ENCODE measurements at regions not wholly inside any gene's neighbourhood (a gene's known extent, or its start where the extent isn't known, plus 50 kb on each side); places are given as distances from the start of the nearest gene placed in this dataset.
"Not testable (repeated sequence)": the region's sequence is repeated elsewhere in the genome, so short reads cannot be mapped to it uniquely, and the experiment has no call there.

- H3K9ac ChIP-seq, result no peak overlapping the region
- no peaks in the 10 kb centered on the region for H3K27me3 ChIP-seq
- H4K20me1 ChIP-seq, result no peaks in the 10 kb centered on the region
- no peak overlapping the region for H3K4me2 ChIP-seq
- H3K4me3 ChIP-seq, result no peak overlapping the region
- TF ChIP-seq Cebpa-rat (IDR thresholded peaks at IDR 0.05), result no peak
- H3K36me3 ChIP-seq, result no peaks in the 10 kb centered on the region
- no peaks in the 10 kb centered on the region for H3K4me1 ChIP-seq
- H3K9me3 ChIP-seq (replicated peaks in 1 of 11), result no peaks in the 10 kb centered on the region
- no peak overlapping the region for H3K27ac ChIP-seq
These were observed 85.5 kb upstream of the VRK1 start for GRCh38 chr14:96711559-96712267.

GRCh38 chr14:96713426-96713825 lies 83.8 kb upstream of the VRK1 start:
- no peak overlapping the region for H3K4me3 ChIP-seq
- no peak overlapping the region for H3K9ac ChIP-seq
- no peaks in the 10 kb centered on the region for H3K27me3 ChIP-seq
- H3K9me3 ChIP-seq (replicated peaks in 1 of 11), result no peaks in the 10 kb centered on the region
- no peaks in the 10 kb centered on the region for H4K20me1 ChIP-seq
- no peaks in the 10 kb centered on the region for H3K4me1 ChIP-seq
- H3K36me3 ChIP-seq, result no peaks in the 10 kb centered on the region
- no peak overlapping the region for H3K4me2 ChIP-seq
- H3K27ac ChIP-seq, result no peak overlapping the region
- TF ChIP-seq Cebpa-rat (IDR thresholded peaks at IDR 0.05), result no peak

GRCh38 chr14:96714537-96714936 lies 82.6 kb upstream of the VRK1 start:
- not testable (repeated sequence) for H3K27ac ChIP-seq; H3K9ac ChIP-seq; H3K4me2 ChIP-seq; H3K27me3 ChIP-seq; H4K20me1 ChIP-seq; H3K36me3 ChIP-seq; H3K4me3 ChIP-seq; H3K9me3 ChIP-seq (replicated peaks in 1 of 11); H3K4me1 ChIP-seq

DNA sequence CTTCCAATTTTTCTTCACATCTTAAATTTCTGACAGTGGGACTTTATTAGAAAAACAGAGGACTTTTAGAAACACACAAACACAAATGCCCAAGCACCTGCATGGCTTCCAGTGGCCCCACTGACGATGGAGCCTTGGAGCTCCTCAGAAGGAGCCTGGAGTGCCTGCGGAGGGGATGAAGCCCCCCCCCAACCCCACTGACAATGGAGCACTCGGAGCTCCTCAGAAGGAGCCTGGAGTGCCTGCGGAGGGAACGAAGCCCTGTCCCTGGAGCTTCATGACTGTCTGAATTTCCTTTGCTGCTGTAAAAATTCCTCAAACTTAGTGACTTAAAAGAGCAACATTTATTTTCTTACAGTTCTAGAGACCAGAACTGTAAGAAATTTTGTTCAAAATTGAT lies 80.1 kb upstream of the VRK1 start:
- no peaks in the 10 kb centered on the region for H3K27me3 ChIP-seq
- no peaks in the 10 kb centered on the region for H3K36me3 ChIP-seq
- H3K4me2 ChIP-seq, result no peak overlapping the region
- no peaks in the 10 kb centered on the region for H3K9me3 ChIP-seq (replicated peaks in 1 of 11)
- H3K9ac ChIP-seq, result no peak overlapping the region
- H3K4me1 ChIP-seq, result no peaks in the 10 kb centered on the region
- no peak for TF ChIP-seq Cebpa-rat (IDR thresholded peaks at IDR 0.05)
- H4K20me1 ChIP-seq, result no peaks in the 10 kb centered on the region
- no peak overlapping the region for H3K4me3 ChIP-seq
- H3K27ac ChIP-seq, result no peak overlapping the region

DNA sequence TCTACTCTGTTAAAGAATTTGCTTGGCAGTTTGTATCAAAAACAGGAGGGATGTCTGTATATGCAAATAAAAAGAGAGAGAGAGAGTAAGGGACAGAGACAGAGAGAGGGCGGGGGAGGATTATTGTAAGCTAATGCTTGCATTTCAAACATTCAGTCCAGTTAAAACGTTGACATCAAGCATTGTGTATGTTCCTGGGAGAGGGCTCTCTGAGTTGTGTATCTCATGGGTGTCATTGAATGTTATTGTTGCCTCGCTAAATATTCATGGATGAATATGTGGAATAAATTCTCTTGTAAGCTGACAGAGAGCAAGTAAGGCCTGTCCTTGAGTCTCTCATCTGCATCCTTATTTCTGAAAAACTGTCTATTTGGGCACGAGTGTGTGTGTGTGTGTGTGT lies 78.8 kb upstream of the VRK1 start:
- no peak for TF ChIP-seq Cebpa-rat (IDR thresholded peaks at IDR 0.05)
- Histone ChIP-seq H3K9ac (no peak overlapping the region), H3K36me3 (no peaks in the 10 kb centered on the region), H3K4me3 (no peak overlapping the region), H3K4me2 (no peak overlapping the region), H4K20me1 (no peaks in the 10 kb centered on the region), H3K9me3 (replicated peaks in 1 of 11) (no peaks in the 10 kb centered on the region), H3K27ac (no peak overlapping the region), H3K27me3 (no peaks in the 10 kb centered on the region), H3K4me1 (no peaks in the 10 kb centered on the region)

GRCh38 chr14:96720702-96721101 lies 76.5 kb upstream of the VRK1 start:
- H3K27me3 ChIP-seq; H3K36me3 ChIP-seq; H3K4me3 ChIP-seq; H3K9ac ChIP-seq; H3K9me3 ChIP-seq (replicated peaks in 1 of 11); H3K4me1 ChIP-seq; H3K4me2 ChIP-seq; H3K27ac ChIP-seq; H4K20me1 ChIP-seq: not testable (repeated sequence)

- H3K4me3 ChIP-seq, result no peak overlapping the region
- peaks cover 4 to 17% (median 8%) of the 10 kb centered on the region in 10 experiments; a peak in 19 of 20 replicates for H3K4me1 ChIP-seq
- H3K9me3 ChIP-seq (replicated peaks in 1 of 11), result 0 out of 22 replicates have a peak, but pooled peaks cover 0 to 9% (median 0%) of the 10 kb centered on the region in 11 experiments
- H3K36me3 ChIP-seq, result no peaks in the 10 kb centered on the region
- no peak overlapping the region for H3K9ac ChIP-seq
- TF ChIP-seq Cebpa-rat (IDR thresholded peaks at IDR 0.05), result no peak
- no peak overlapping the region for H3K27ac ChIP-seq
- no peaks in the 10 kb centered on the region for H4K20me1 ChIP-seq
- no peaks in the 10 kb centered on the region for H3K27me3 ChIP-seq
- H3K4me2 ChIP-seq, result no peak overlapping the region
These were observed 74.4 kb upstream of the VRK1 start for GRCh38 chr14:96722736-96723135.

- Histone ChIP-seq H3K9ac (no peak overlapping the region), H3K9me3 (replicated peaks in 1 of 11) (0 out of 22 replicates have a peak, but pooled peaks cover 0 to 9% (median 0%) of the 10 kb centered on the region in 11 experiments), H3K4me2 (no peak overlapping the region), H3K27ac (no peak overlapping the region), H3K36me3 (no peaks in the 10 kb centered on the region), H3K4me1 (peaks cover 7 to 29% (median 17%) of the 10 kb centered on the region in 10 experiments; a peak in 19 of 20 replicates), H3K27me3 (no peaks in the 10 kb centered on the region), H3K4me3 (no peak overlapping the region), H4K20me1 (no peaks in the 10 kb centered on the region)
- TF ChIP-seq Cebpa-rat (IDR thresholded peaks at IDR 0.05), result no peak
These were observed 73.2 kb upstream of the VRK1 start for GRCh38 chr14:96723946-96724345.

DNA sequence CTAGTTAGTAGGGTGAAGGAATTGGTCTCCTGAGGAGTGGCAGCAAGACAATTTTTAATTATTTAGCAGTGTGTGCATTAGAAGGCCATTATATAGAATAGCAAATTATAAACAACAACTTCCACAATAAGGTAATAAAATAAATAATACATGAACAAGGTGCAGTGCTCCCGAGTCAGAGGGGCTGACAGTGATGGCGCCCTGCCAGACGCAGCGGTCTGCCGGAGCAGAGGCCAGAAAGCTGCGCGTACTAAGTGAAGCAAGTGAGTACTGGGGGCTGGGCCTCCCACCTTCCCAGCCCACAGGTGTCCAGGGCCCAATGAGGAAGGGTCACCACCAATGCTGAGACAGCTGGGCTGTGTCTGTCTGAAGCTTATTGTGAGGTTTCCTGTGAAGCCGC lies 72.0 kb upstream of the VRK1 start:
- H3K27me3 ChIP-seq, result no peaks in the 10 kb centered on the region
- no peak overlapping the region for H3K4me3 ChIP-seq
- H3K4me1 ChIP-seq, result peaks cover 7 to 36% (median 17%) of the 10 kb centered on the region in 10 experiments; a peak in 19 of 20 replicates
- no peaks in the 10 kb centered on the region for H3K36me3 ChIP-seq
- H4K20me1 ChIP-seq, result no peaks in the 10 kb centered on the region
- no peak for TF ChIP-seq Cebpa-rat (IDR thresholded peaks at IDR 0.05)
- H3K4me2 ChIP-seq, result no peak overlapping the region
- H3K9me3 ChIP-seq (replicated peaks in 1 of 11), result 0 out of 22 replicates have a peak, but pooled peaks cover 0 to 9% (median 0%) of the 10 kb centered on the region in 11 experiments
- no peak overlapping the region for H3K27ac ChIP-seq
- no peak overlapping the region for H3K9ac ChIP-seq

- Histone ChIP-seq H3K9ac (no peak overlapping the region), H3K36me3 (no peaks in the 10 kb centered on the region), H3K4me3 (no peak overlapping the region), H3K4me2 (peak overlapping the region in 8 of 11 experiments; percentile 54 to 75 (median 71); a peak in 14 of 22 replicates), H4K20me1 (no peaks in the 10 kb centered on the region), H3K27me3 (no peaks in the 10 kb centered on the region), H3K27ac (peak overlapping the region in 3 of 11 experiments; percentile 12 to 61 (median 25); a peak in 4 of 22 replicates), H3K9me3 (replicated peaks in 1 of 11) (0 out of 22 replicates have a peak, but pooled peaks cover 0 to 9% (median 0%) of the 10 kb centered on the region in 11 experiments), H3K4me1 (peaks cover 11 to 36% (median 20%) of the 10 kb centered on the region in 10 experiments)
- TF ChIP-seq Cebpa-rat (IDR thresholded peaks at IDR 0.05), result no peak
These were observed 70.1 kb upstream of the VRK1 start for GRCh38 chr14:96727073-96727472.
